ENCODE measurements at regions not wholly inside any gene's neighbourhood (a gene's known extent, or its start where the extent isn't known, plus 50 kb on each side); places are given as distances from the start of the nearest gene placed in this dataset.

GRCh38 chr2:147352264-147353071, 492.4 kb upstream of the ACVR2A start:
- no peaks in the 10 kb centered on the region for H3K9me3 ChIP-seq
- TF ChIP-seq POLR2A (IDR thresholded peaks at IDR 0.05), result no peak
- no peak for TF ChIP-seq CTCF (IDR thresholded peaks at IDR 0.05)
- no peak for DNase-seq
- H3K27me3 ChIP-seq, result no peaks in the 10 kb centered on the region
- H3K36me3 ChIP-seq, result no peaks in the 10 kb centered on the region
- no peak overlapping the region for H3K27ac ChIP-seq
- no peak overlapping the region for H3K4me3 ChIP-seq
- no peaks in the 10 kb centered on the region for H3K4me1 ChIP-seq

- H3K4me1 ChIP-seq, result no peaks in the 10 kb centered on the region
- TF ChIP-seq CTCF (IDR thresholded peaks at IDR 0.05), result no peak
- no peak overlapping the region for H3K4me3 ChIP-seq
- H3K36me3 ChIP-seq, result no peaks in the 10 kb centered on the region
- no peak overlapping the region for H3K27ac ChIP-seq
- DNase-seq, result no peak
- no peaks in the 10 kb centered on the region for H3K9me3 ChIP-seq
- no peaks in the 10 kb centered on the region for H3K27me3 ChIP-seq
These were observed 493.0 kb upstream of the ACVR2A start for GRCh38 chr2:147351784-147352183.

GRCh38 chr2:147348931-147349555, 495.8 kb upstream of the ACVR2A start:
- no peak overlapping the region for H3K27ac ChIP-seq
- TF ChIP-seq POLR2A (IDR thresholded peaks at IDR 0.05) (no peak), CTCF (IDR thresholded peaks at IDR 0.05) (no peak)
- H3K9me3 ChIP-seq, result no peaks in the 10 kb centered on the region
- no peaks in the 10 kb centered on the region for H3K36me3 ChIP-seq
- DNase-seq, result no peak
- no peak overlapping the region for H3K4me3 ChIP-seq
- no peaks in the 10 kb centered on the region for H3K27me3 ChIP-seq
- H3K4me1 ChIP-seq, result no peaks in the 10 kb centered on the region

GRCh38 chr2:147346142-147346541, 498.7 kb upstream of the ACVR2A start:
- no peaks in the 10 kb centered on the region for H3K27me3 ChIP-seq
- no peaks in the 10 kb centered on the region for H3K36me3 ChIP-seq
- no peak for DNase-seq
- H3K4me3 ChIP-seq, result no peak overlapping the region
- no peaks in the 10 kb centered on the region for H3K9me3 ChIP-seq
- H3K27ac ChIP-seq, result no peak overlapping the region
- H3K4me1 ChIP-seq, result no peaks in the 10 kb centered on the region
- TF ChIP-seq CTCF (IDR thresholded peaks at IDR 0.05), result no peak
- TF ChIP-seq POLR2A (IDR thresholded peaks at IDR 0.05), result no peak

- TF ChIP-seq CTCF (IDR thresholded peaks at IDR 0.05), result no peak
- TF ChIP-seq POLR2A (IDR thresholded peaks at IDR 0.05), result no peak
- Histone ChIP-seq H3K27me3 (no peaks in the 10 kb centered on the region), H3K4me3 (no peak overlapping the region), H3K27ac (no peak overlapping the region), H3K9me3 (no peaks in the 10 kb centered on the region), H3K36me3 (no peaks in the 10 kb centered on the region), H3K4me1 (no peaks in the 10 kb centered on the region)
- DNase-seq, result peak in 1 of 3 donors; percentile 73
These were observed 499.6 kb upstream of the ACVR2A start for GRCh38 chr2:147345246-147345645.

All from Peyer's patch (tissue), 4 donors.